Epithelial cell of prostate (primary cell): ENCODE measurements at regions not wholly inside any gene's neighbourhood (a gene's known extent, or its start where the extent isn't known, plus 50 kb on each side); places are given as distances from the start of the nearest gene placed in this dataset.
A peak's percentile ranks its signal among the peaks of the same experiment; 100 is the strongest.
"Not testable (repeated sequence)": the region's sequence is repeated elsewhere in the genome, so short reads cannot be mapped to it uniquely, and the experiment has no call there.

Source experiments
- DNase-seq: peaks from one replicate; pipeline ENCODE4 v3.0.0-alpha.2; 2011; ENCODE audit warnings: low read depth, low spot score
- H3K27ac ChIP-seq: fragments of 450-650 bp; 2 replicates; pipeline ENCODE4 v1.5.1; 2017; ENCODE audit warnings: mild to moderate bottlenecking

GRCh38 chr2:7140306-7140705, 223.1 kb downstream of the RNF144A start:
- DNase-seq, result no peak
- H3K27ac ChIP-seq, result no peak overlapping the region

GRCh38 chr2:7145707-7146106, 228.5 kb downstream of the RNF144A start:
- DNase-seq, result no peak
- H3K27ac ChIP-seq, result no peak overlapping the region

- H3K27ac ChIP-seq, result no peak overlapping the region
- no peak for DNase-seq
Observed at GRCh38 chr2:7146151-7146550, 228.9 kb downstream of the RNF144A start.

- no peak for DNase-seq
- H3K27ac ChIP-seq, result no peak overlapping the region
Observed at GRCh38 chr2:7154656-7155055, 237.4 kb downstream of the RNF144A start.

- DNase-seq, result no peak
- H3K27ac ChIP-seq, result no peak overlapping the region
Observed at GRCh38 chr2:7161501-7161900, 244.3 kb downstream of the RNF144A start.

GRCh38 chr2:7165736-7166135, 248.5 kb downstream of the RNF144A start:
- no peak for DNase-seq
- no peak overlapping the region for H3K27ac ChIP-seq

GRCh38 chr2:7167801-7168411, 250.7 kb downstream of the RNF144A start:
- H3K27ac ChIP-seq, result no peak overlapping the region
- no peak for DNase-seq

- DNase-seq, result no peak
Observed at GRCh38 chr2:7169593-7169992, 252.4 kb downstream of the RNF144A start.

GRCh38 chr2:7178996-7179395, 261.8 kb downstream of the RNF144A start:
- H3K27ac ChIP-seq, DNase-seq: not testable (repeated sequence)

More at GRCh38 chr2:7169593-7169992, 252.4 kb downstream of the RNF144A start:
- H3K27ac ChIP-seq, result no peak overlapping the region

- DNase-seq, result peak; percentile 10
- no peak overlapping the region for H3K27ac ChIP-seq
Observed at GRCh38 chr2:7180638-7181370, 263.6 kb downstream of the RNF144A start.

- no peak overlapping the region for H3K27ac ChIP-seq
- DNase-seq, result no peak
Observed at GRCh38 chr2:7182525-7182924, 265.3 kb downstream of the RNF144A start.

GRCh38 chr2:7189106-7189505, 271.9 kb downstream of the RNF144A start:
- DNase-seq, result no peak
- H3K27ac ChIP-seq, result no peak overlapping the region

- DNase-seq, result no peak
- no peak overlapping the region for H3K27ac ChIP-seq
Observed at GRCh38 chr2:7190587-7191324, 273.5 kb downstream of the RNF144A start.

- no peak overlapping the region for H3K27ac ChIP-seq
- peak; percentile 12 for DNase-seq
Observed at GRCh38 chr2:7191932-7192331, 274.7 kb downstream of the RNF144A start.

- no peak overlapping the region for H3K27ac ChIP-seq
- DNase-seq, result no peak
Observed at GRCh38 chr2:7193457-7193856, 276.2 kb downstream of the RNF144A start.

GRCh38 chr2:7194950-7195349, 277.7 kb downstream of the RNF144A start:
- H3K27ac ChIP-seq, result no peak overlapping the region
- DNase-seq, result no peak

- DNase-seq, result no peak
- no peak overlapping the region for H3K27ac ChIP-seq
Observed at GRCh38 chr2:7196883-7197282, 279.7 kb downstream of the RNF144A start.

- no peak overlapping the region for H3K27ac ChIP-seq
- DNase-seq, result no peak
Observed at GRCh38 chr2:7201851-7202250, 284.6 kb downstream of the RNF144A start.

GRCh38 chr2:7203056-7203467, 285.9 kb downstream of the RNF144A start:
- no peak for DNase-seq
- no peak overlapping the region for H3K27ac ChIP-seq

- H3K27ac ChIP-seq, result no peak overlapping the region
Observed at GRCh38 chr2:7205151-7205830, 288.1 kb downstream of the RNF144A start.

More at GRCh38 chr2:7205151-7205830, 288.1 kb downstream of the RNF144A start:
- no peak for DNase-seq
